GM12878 (cell line): ENCODE measurements at regions not wholly inside any gene's neighbourhood (a gene's known extent, or its start where the extent isn't known, plus 50 kb on each side); places are given as distances from the start of the nearest gene placed in this dataset.

ENCODE experiments used
- ATAC-seq: fragments of 200-7000 bp; cut with Tn5 transposase; 3 replicates; pipeline ENCODE4 v1.9.1; 2020; ENCODE audit warnings: mild to moderate bottlenecking, moderate library complexity
- BruUV-seq: library from RNA; stranded (reverse); fragments of 400-500 nt; replicated peaks from 2 replicates; lab custom pipeline; 2021; lab: Mats Ljungman, UMichigan
- CTCF ChIA-PET: fragments of 300-600 bp; sonication (Branson Sonifier 250); formaldehyde crosslinking; extraction: SDS; loops from one replicate; lab custom pipeline; 2021; ENCODE audit warnings: inconsistent platforms; lab: Yijun Ruan, JAX
- POLR2A ChIA-PET: fragments of 350-600 bp; formaldehyde crosslinking; extraction: SDS; loops from one replicate; lab custom pipeline; 2021; ENCODE audit warnings: inconsistent platforms; lab: Charles Lee
- RAD21 ChIA-PET: fragments of 300-600 bp; sonication (Branson Sonifier 250); formaldehyde crosslinking; loops from one replicate; lab custom pipeline; 2023; ENCODE audit warnings: antibody characterized with exemption; ENCODE audit not compliant: unreplicated experiment; lab: Charles Lee
- SMC1A ChIA-PET: fragments of 300-600 bp; sonication (Branson Sonifier 250); formaldehyde crosslinking; loops from one replicate; lab custom pipeline; 2023; ENCODE audit not compliant: unreplicated experiment, uncharacterized antibody; lab: Charles Lee
- DNase-seq: peaks from one replicate; pipeline ENCODE4 v3.0.0-alpha.2; 2011; ENCODE audit warnings: low read depth, low spot score
- FAIRE-seq: peaks from 3 replicates; lab custom pipeline; 2011; peaks lifted over from hg19 to GRCh38; lab: Jason Lieb, UNC
- H2AFZ ChIP-seq: 2 replicates; pipeline ENCODE4 v1.6.0; 2011; ENCODE audit warnings: low read depth, low read length, control low read depth; ENCODE audit not compliant: control insufficient read depth
- H3K27ac ChIP-seq: 2 replicates; pipeline ENCODE4 v1.5.1; 2011; ENCODE audit warnings: control low read depth; ENCODE audit not compliant: control insufficient read depth, insufficient read depth
- H3K27me3 ChIP-seq, 2 experiments: replicated peaks in 1 of 2; 2 replicates each; pipeline versions ENCODE4 v1.6.0 to v1.6.1; 2011; ENCODE audit warnings: low read length in 1 of 2; ENCODE audit not compliant: control insufficient read depth in 2 of 2, insufficient read depth in 2 of 2
- H3K36me3 ChIP-seq, 2 experiments: 2 replicates each; pipeline ENCODE4 v1.5.1; 2011; ENCODE audit warnings: low read length in 1 of 2; ENCODE audit not compliant: control insufficient read depth in 2 of 2, insufficient read depth in 2 of 2
- H3K4me1 ChIP-seq: 2 replicates; pipeline ENCODE4 v1.6.1; 2011; ENCODE audit warnings: mild to moderate bottlenecking, low read length, moderate library complexity, mixed read lengths; ENCODE audit not compliant: control insufficient read depth, insufficient read depth
- H3K4me2 ChIP-seq: 2 replicates; pipeline ENCODE4 v1.6.0; 2011; ENCODE audit warnings: control low read depth; ENCODE audit not compliant: control insufficient read depth, insufficient read depth
- H3K4me3 ChIP-seq: fragments of 200-600 bp; sonication (generic); 2 replicates; pipeline ENCODE4 v1.5.1; 2016
- H3K79me2 ChIP-seq: 2 replicates; pipeline ENCODE4 v1.6.0; 2011; ENCODE audit warnings: low read length; ENCODE audit not compliant: control insufficient read depth, insufficient read depth
- H3K9ac ChIP-seq: 2 replicates; pipeline ENCODE4 v1.8.0; 2011; ENCODE audit warnings: low read length, control low read depth, mixed read lengths; ENCODE audit not compliant: control insufficient read depth, insufficient read depth
- H3K9me3 ChIP-seq: replicated peaks from 3 replicates; pipeline ENCODE4 v1.5.1; 2011; ENCODE audit warnings: mild to moderate bottlenecking, low read length; ENCODE audit not compliant: control insufficient read depth, insufficient read depth
- H4K20me1 ChIP-seq: 2 replicates; pipeline ENCODE4 v1.6.0; 2011; ENCODE audit not compliant: control insufficient read depth, insufficient read depth
- BCL3 ChIP-seq: IDR thresholded peaks from 2 replicates; pipeline ENCODE4 v1.6.1; 2011; ENCODE audit warnings: borderline replicate concordance, low read depth, mild to moderate bottlenecking, moderate library complexity, low read length; ENCODE audit not compliant: insufficient read depth, poor library complexity, severe bottlenecking
- CUX1 ChIP-seq: IDR thresholded peaks from 2 replicates; pipeline ENCODE4 v1.6.1; 2012; ENCODE audit warnings: improper control_type of control experiment, low read depth, low read length; ENCODE audit not compliant: insufficient replicate concordance
- DPF2 ChIP-seq: fragments of 450-650 bp; IDR thresholded peaks from 2 replicates; pipeline ENCODE4 v1.6.1; 2017; ENCODE audit warnings: mild to moderate bottlenecking
- EZH2 ChIP-seq: IDR thresholded peaks from 2 replicates; pipeline ENCODE4 v1.6.1; 2012; ENCODE audit warnings: low read depth, mild to moderate bottlenecking, control low read depth, inconsistent platforms, low read length, borderline replicate concordance; ENCODE audit not compliant: control insufficient read depth
- POLR2AphosphoS5 ChIP-seq: IDR thresholded peaks from 2 replicates; pipeline ENCODE4 v1.6.1; 2011; ENCODE audit warnings: mild to moderate bottlenecking, low read length, inconsistent platforms
- POU2F2 ChIP-seq: IDR thresholded peaks from 3 replicates; pipeline ENCODE4 v1.6.1; 2011; ENCODE audit warnings: low read depth, mild to moderate bottlenecking, low read length, borderline replicate concordance
- SPI1 ChIP-seq: IDR thresholded peaks from 2 replicates; pipeline ENCODE4 v1.6.1; 2011; ENCODE audit warnings: low read depth, mild to moderate bottlenecking, low read length, moderate library complexity, borderline replicate concordance; ENCODE audit not compliant: insufficient read depth
- ZNF622 ChIP-seq: fragments of 450-650 bp; IDR thresholded peaks from 2 replicates; pipeline ENCODE4 v1.6.1; 2017; ENCODE audit warnings: mild to moderate bottlenecking, inconsistent platforms
- WGBS: methylation state at CpG from one replicate; pipeline ENCODE4 v1.1.6; 2016; ENCODE audit warnings: low lambda C conversion rate; ENCODE audit not compliant: insufficient replicate concordance, insufficient coverage; ENCODE audit errors: missing lambda C conversion rate; 5-methylcytosine and 5-hydroxymethylcytosine counted together
- in situ Hi-C: fragments of 300-500 bp; cut with MboI; formaldehyde crosslinking; loops from 9 replicates; pipeline ENCODE4 v1.14.3; 2018; ENCODE audit warnings: mixed read lengths
- intact Hi-C: fragments of 100-400 bp; cut with micrococcal nuclease; formaldehyde crosslinking; loops from one replicate; pipeline ENCODE4 v1.14.2; 2022; ENCODE audit not compliant: unreplicated experiment
- TF ChIP-seq, protein P1 (sequence below): fragments of 450-650 bp; formaldehyde crosslinking; IDR thresholded peaks from 2 replicates; pipeline ENCODE4 v1.4.0; 2022; ENCODE audit warnings: mild to moderate bottlenecking, moderate library complexity
- TF ChIP-seq, protein P2 (sequence below): fragments of 450-650 bp; IDR thresholded peaks from 2 replicates; pipeline ENCODE4 v1.6.1; 2017; ENCODE audit warnings: low read depth, mild to moderate bottlenecking, moderate library complexity
- TF ChIP-seq, protein P3 (sequence below): IDR thresholded peaks from 2 replicates; pipeline ENCODE4 v1.6.1; 2012; ENCODE audit warnings: low read depth, low read length, improper control_type of control experiment

- in situ Hi-C loops: no loop called here
- intact Hi-C loops: no loop called here
- CTCF ChIA-PET: no interaction called here
- POLR2A ChIA-PET: no interaction called here
- Histone ChIP-seq H3K9me3 (no peaks in the 10 kb centered on the region), H3K4me2 (no peak overlapping the region), H3K27ac (no peak overlapping the region), H3K27me3 (no peaks in the 10 kb centered on the region), H3K9ac (no peak overlapping the region), H3K36me3 (no peaks in the 10 kb centered on the region), H3K79me2 (no peaks in the 10 kb centered on the region), H2AFZ (no peak overlapping the region), H3K4me3 (no peak overlapping the region), H4K20me1 (no peaks in the 10 kb centered on the region), H3K4me1 (no peaks in the 10 kb centered on the region)
- 0% methylated on average over 1 of the region's 1 CpG for WGBS
- DNase-seq: no peak
- RAD21 ChIA-PET: no interaction called here
- no peak for ATAC-seq
- FAIRE-seq: no peak
- no TSS peak for BruUV-seq
- SMC1A ChIA-PET: no interaction called here
- TF ChIP-seq, protein P1, sequence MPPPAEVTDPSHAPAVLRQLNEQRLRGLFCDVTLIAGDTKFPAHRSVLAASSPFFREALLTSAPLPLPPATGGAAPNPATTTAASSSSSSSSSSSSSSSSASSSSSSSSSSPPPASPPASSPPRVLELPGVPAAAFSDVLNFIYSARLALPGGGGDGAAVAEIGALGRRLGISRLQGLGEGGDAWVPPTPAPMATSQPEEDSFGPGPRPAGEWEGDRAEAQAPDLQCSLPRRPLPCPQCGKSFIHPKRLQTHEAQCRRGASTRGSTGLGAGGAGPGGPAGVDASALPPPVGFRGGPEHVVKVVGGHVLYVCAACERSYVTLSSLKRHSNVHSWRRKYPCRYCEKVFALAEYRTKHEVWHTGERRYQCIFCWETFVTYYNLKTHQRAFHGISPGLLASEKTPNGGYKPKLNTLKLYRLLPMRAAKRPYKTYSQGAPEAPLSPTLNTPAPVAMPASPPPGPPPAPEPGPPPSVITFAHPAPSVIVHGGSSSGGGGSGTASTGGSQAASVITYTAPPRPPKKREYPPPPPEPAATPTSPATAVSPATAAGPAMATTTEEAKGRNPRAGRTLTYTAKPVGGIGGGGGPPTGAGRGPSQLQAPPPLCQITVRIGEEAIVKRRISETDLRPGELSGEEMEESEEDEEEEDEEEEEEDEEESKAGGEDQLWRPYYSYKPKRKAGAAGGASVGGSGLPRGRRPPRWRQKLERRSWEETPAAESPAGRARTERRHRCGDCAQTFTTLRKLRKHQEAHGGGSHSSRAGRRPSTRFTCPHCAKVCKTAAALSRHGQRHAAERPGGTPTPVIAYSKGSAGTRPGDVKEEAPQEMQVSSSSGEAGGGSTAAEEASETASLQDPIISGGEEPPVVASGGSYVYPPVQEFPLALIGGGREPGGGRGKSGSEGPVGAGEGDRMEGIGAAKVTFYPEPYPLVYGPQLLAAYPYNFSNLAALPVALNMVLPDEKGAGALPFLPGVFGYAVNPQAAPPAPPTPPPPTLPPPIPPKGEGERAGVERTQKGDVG (CRISPR knock-in tag): no peak
- TF ChIP-seq DPF2 (no peak), EZH2 (no peak), ZNF622 (no peak), POLR2AphosphoS5 (no peak), CUX1 (no peak), BCL3 (no peak), SPI1 (no peak), POU2F2 (no peak)
- TF ChIP-seq, protein P2, sequence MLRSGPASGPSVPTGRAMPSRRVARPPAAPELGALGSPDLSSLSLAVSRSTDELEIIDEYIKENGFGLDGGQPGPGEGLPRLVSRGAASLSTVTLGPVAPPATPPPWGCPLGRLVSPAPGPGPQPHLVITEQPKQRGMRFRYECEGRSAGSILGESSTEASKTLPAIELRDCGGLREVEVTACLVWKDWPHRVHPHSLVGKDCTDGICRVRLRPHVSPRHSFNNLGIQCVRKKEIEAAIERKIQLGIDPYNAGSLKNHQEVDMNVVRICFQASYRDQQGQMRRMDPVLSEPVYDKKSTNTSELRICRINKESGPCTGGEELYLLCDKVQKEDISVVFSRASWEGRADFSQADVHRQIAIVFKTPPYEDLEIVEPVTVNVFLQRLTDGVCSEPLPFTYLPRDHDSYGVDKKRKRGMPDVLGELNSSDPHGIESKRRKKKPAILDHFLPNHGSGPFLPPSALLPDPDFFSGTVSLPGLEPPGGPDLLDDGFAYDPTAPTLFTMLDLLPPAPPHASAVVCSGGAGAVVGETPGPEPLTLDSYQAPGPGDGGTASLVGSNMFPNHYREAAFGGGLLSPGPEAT: no peak
- TF ChIP-seq, protein P3, sequence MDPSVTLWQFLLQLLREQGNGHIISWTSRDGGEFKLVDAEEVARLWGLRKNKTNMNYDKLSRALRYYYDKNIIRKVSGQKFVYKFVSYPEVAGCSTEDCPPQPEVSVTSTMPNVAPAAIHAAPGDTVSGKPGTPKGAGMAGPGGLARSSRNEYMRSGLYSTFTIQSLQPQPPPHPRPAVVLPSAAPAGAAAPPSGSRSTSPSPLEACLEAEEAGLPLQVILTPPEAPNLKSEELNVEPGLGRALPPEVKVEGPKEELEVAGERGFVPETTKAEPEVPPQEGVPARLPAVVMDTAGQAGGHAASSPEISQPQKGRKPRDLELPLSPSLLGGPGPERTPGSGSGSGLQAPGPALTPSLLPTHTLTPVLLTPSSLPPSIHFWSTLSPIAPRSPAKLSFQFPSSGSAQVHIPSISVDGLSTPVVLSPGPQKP: no peak
Observed at GRCh38 chr11:92304271-92304670, 79.7 kb downstream of the FAT3 start.
